Bronchial epithelial cell (primary cell): ENCODE measurements at regions not wholly inside any gene's neighbourhood (a gene's known extent, or its start where the extent isn't known, plus 50 kb on each side); places are given as distances from the start of the nearest gene placed in this dataset.

ENCODE experiments used
- DNase-seq: peaks from one replicate; pipeline ENCODE4 v3.0.0-alpha.2; 2010; ENCODE audit warnings: low read depth
- FAIRE-seq: peaks from 2 replicates; lab custom pipeline; 2011; peaks lifted over from hg19 to GRCh38; lab: Jason Lieb, UNC
- H3K27me3 ChIP-seq: 2 replicates; pipeline ENCODE4 v1.5.1; 2011; ENCODE audit warnings: low read length; ENCODE audit not compliant: control insufficient read depth, insufficient read depth
- H3K36me3 ChIP-seq: 2 replicates; pipeline ENCODE4 v1.5.1; 2011; ENCODE audit warnings: low read length; ENCODE audit not compliant: control insufficient read depth, insufficient read depth
- H3K4me3 ChIP-seq: 2 replicates; pipeline ENCODE4 v1.5.1; 2011; ENCODE audit warnings: mild to moderate bottlenecking, low read depth, low read length, control low read depth
- TF ChIP-seq, protein P1 (sequence below): IDR thresholded peaks from 2 replicates; pipeline ENCODE4 v1.5.1; 2011; ENCODE audit warnings: mild to moderate bottlenecking, moderate library complexity, low read length, control low read depth, inconsistent platforms; ENCODE audit not compliant: insufficient read depth, severe bottlenecking

DNA sequence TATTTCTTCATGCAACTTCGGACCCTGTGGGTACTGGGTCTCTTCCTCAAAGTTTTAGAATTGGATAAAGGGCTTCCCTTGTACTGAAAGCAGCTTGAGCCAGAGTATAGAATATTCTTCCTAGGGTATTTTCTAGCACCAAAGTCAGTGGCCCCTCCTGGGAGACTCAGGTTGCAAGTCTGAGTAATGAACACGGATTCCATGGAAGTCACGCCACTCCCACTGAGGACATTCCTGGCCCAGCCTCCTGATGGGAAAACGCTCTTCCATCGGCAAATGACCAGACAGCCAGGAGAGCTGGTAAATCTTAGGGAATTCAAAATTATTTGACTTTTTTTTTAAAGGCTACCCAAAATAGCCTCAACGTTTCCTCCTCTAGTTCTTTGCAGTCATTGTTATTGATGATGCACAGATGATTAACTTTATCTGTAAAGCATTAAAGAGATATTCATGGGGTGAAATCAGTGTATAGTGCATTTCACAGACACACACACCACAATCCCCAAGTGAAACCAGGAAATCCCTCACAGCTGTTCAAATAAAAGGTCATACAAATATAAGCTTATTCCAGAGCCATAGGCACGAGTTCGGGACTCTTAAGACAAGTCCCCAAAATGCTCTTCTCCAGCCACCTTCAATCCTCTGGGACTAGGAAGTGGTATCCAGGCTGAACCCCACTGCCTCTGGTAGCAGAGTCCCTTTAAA is 248.8 kb downstream of the SOD2 start:
- no peaks in the 10 kb centered on the region for H3K27me3 ChIP-seq
- H3K36me3 ChIP-seq = no peaks in the 10 kb centered on the region
- DNase-seq = no peak
- no peak for FAIRE-seq
- TF ChIP-seq, protein P1, sequence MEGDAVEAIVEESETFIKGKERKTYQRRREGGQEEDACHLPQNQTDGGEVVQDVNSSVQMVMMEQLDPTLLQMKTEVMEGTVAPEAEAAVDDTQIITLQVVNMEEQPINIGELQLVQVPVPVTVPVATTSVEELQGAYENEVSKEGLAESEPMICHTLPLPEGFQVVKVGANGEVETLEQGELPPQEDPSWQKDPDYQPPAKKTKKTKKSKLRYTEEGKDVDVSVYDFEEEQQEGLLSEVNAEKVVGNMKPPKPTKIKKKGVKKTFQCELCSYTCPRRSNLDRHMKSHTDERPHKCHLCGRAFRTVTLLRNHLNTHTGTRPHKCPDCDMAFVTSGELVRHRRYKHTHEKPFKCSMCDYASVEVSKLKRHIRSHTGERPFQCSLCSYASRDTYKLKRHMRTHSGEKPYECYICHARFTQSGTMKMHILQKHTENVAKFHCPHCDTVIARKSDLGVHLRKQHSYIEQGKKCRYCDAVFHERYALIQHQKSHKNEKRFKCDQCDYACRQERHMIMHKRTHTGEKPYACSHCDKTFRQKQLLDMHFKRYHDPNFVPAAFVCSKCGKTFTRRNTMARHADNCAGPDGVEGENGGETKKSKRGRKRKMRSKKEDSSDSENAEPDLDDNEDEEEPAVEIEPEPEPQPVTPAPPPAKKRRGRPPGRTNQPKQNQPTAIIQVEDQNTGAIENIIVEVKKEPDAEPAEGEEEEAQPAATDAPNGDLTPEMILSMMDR = no peak
- no peak overlapping the region for H3K4me3 ChIP-seq

DNA sequence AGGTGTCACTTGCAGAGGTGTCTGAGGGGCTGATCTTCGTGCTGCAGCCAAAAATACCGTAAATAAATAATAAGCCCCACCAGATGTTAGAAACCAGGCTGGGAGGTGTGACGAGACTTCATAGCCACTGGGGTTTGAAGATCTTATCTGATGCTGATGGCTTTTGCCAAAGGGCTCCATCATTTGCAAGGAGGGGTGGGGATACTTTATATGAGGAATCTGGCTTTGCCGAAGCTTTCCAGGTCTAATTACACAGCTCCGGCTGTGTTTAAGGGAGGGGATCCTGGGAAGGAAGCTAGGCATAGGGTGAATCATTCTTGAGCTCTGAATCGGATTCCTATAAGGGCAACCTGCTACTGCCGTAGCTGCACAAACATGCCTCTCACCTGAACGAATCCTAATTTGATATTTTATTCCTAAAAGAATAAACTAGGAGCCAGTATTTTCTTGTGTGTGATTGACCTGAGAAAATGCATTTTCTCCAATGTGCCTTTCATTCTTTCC is 249.6 kb downstream of the SOD2 start:
- Histone ChIP-seq H3K27me3 (no peaks in the 10 kb centered on the region), H3K4me3 (no peak overlapping the region), H3K36me3 (no peaks in the 10 kb centered on the region)
- FAIRE-seq = no peak
- no peak for DNase-seq
- TF ChIP-seq, protein P1 = no peak

DNA sequence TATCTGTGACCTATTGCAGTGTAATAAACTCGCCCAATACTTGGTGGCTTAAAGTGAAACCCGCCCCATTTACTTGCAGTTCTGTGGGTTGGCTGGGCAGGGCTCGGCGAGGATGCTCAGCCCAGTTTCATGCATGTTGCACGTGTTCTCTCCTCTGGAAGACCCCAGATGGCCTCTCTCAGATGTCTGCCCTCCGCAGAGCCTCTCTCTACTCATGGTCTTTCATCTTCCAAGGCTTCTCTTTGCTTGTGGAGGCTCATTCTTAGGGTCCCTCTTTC is 251.4 kb downstream of the SOD2 start:
- TF ChIP-seq, protein P1 = no peak
- H3K27me3 ChIP-seq = no peaks in the 10 kb centered on the region
- FAIRE-seq = no peak

GRCh38 chr6:159440911-159441703 is 251.9 kb downstream of the SOD2 start:
- DNase-seq = no peak

More for the DNA sequence above, 251.4 kb downstream of the SOD2 start:
- DNase-seq = no peak
- Histone ChIP-seq H3K36me3 (no peaks in the 10 kb centered on the region), H3K4me3 (no peak overlapping the region)

DNA sequence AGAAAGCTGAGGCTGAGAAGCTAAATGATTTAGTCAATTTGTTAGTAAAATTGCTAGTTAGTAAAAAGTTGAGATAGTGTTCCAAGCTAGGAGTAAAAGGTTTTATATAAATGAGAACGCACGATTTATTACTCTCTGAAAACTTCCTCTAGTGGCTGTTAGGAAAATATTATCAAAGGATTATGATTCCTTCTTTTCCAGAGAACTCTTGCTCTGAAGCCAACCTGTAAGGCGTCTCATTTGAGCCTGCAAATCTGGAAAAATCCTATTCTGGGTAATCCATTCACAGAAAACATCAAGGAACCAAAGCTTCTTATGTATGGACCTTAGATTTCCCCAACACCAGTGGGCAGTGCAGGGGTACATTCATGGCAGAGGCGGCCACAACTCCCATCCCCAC is 252.7 kb downstream of the SOD2 start:
- FAIRE-seq = no peak

More at GRCh38 chr6:159440911-159441703, 251.9 kb downstream of the SOD2 start:
- Histone ChIP-seq H3K36me3 (no peaks in the 10 kb centered on the region), H3K4me3 (no peak overlapping the region), H3K27me3 (no peaks in the 10 kb centered on the region)
- FAIRE-seq = no peak
- TF ChIP-seq, protein P1 = no peak

More for the DNA sequence above, 252.7 kb downstream of the SOD2 start:
- DNase-seq = no peak
- TF ChIP-seq, protein P1 = no peak
- Histone ChIP-seq H3K4me3 (no peak overlapping the region), H3K36me3 (no peaks in the 10 kb centered on the region), H3K27me3 (no peaks in the 10 kb centered on the region)
